NCI-H82 (cell line): ENCODE measurements at regions not wholly inside any gene's neighbourhood (a gene's known extent, or its start where the extent isn't known, plus 50 kb on each side); places are given as distances from the start of the nearest gene placed in this dataset.
"Not testable (repeated sequence)": the region's sequence is repeated elsewhere in the genome, so short reads cannot be mapped to it uniquely, and the experiment has no call there.

ENCODE experiments used
- DNase-seq: peaks from one replicate; lab custom pipeline; 2025; lab: John Stamatoyannopoulos, UW

- DNase-seq, result no peak
Measured at GRCh38 chr2:219835493-219835892, 208.1 kb downstream of the SLC4A3 start.

- peak; percentile 57 for DNase-seq
Measured at GRCh38 chr2:219836647-219837177, 209.3 kb downstream of the SLC4A3 start.

GRCh38 chr2:219844401-219845091, 217.1 kb downstream of the SLC4A3 start:
- DNase-seq, result no peak

- DNase-seq, result no peak
Measured at GRCh38 chr2:219848882-219849281, 221.5 kb downstream of the SLC4A3 start.

GRCh38 chr2:219851169-219851568, 223.7 kb downstream of the SLC4A3 start:
- DNase-seq, result no peak

GRCh38 chr2:219851801-219852481, 224.5 kb downstream of the SLC4A3 start:
- DNase-seq, result peak; percentile 71

- no peak for DNase-seq
Measured at GRCh38 chr2:219852626-219853025, 225.2 kb downstream of the SLC4A3 start.

GRCh38 chr2:219856602-219857001, 229.2 kb downstream of the SLC4A3 start:
- no peak for DNase-seq

- DNase-seq, result peak; percentile 9
Measured at GRCh38 chr2:219857751-219858150, 230.3 kb downstream of the SLC4A3 start.

GRCh38 chr2:219861307-219861706, 233.9 kb downstream of the SLC4A3 start:
- DNase-seq, result no peak

- DNase-seq, result no peak
Measured at GRCh38 chr2:219864154-219864553, 236.7 kb downstream of the SLC4A3 start.

- DNase-seq, result no peak
Measured at GRCh38 chr2:219868635-219869034, 241.2 kb downstream of the SLC4A3 start.

- DNase-seq, result no peak
Measured at GRCh38 chr2:219870041-219870440, 242.6 kb downstream of the SLC4A3 start.

GRCh38 chr2:219871351-219871750, 243.9 kb downstream of the SLC4A3 start:
- DNase-seq, result no peak

GRCh38 chr2:219875036-219875435, 247.6 kb downstream of the SLC4A3 start:
- DNase-seq, result no peak

GRCh38 chr2:219875986-219876385, 248.6 kb downstream of the SLC4A3 start:
- DNase-seq, result not testable (repeated sequence)

GRCh38 chr2:219876931-219877330, 249.5 kb downstream of the SLC4A3 start:
- no peak for DNase-seq

GRCh38 chr2:219877728-219878127, 250.3 kb downstream of the SLC4A3 start:
- no peak for DNase-seq

GRCh38 chr2:219878516-219878915, 251.1 kb downstream of the SLC4A3 start:
- DNase-seq, result no peak

GRCh38 chr2:219881851-219882250, 254.4 kb downstream of the SLC4A3 start:
- no peak for DNase-seq

- DNase-seq, result peak; percentile 36
Measured at GRCh38 chr2:219886615-219887014, 259.2 kb downstream of the SLC4A3 start.

- no peak for DNase-seq
Measured at GRCh38 chr2:219887870-219888269, 260.4 kb downstream of the SLC4A3 start.

- DNase-seq, result no peak
Measured at GRCh38 chr2:219893541-219893940, 266.1 kb downstream of the SLC4A3 start.
